ENCODE measurements at regions not wholly inside any gene's neighbourhood (a gene's known extent, or its start where the extent isn't known, plus 50 kb on each side); places are given as distances from the start of the nearest gene placed in this dataset.

DNA sequence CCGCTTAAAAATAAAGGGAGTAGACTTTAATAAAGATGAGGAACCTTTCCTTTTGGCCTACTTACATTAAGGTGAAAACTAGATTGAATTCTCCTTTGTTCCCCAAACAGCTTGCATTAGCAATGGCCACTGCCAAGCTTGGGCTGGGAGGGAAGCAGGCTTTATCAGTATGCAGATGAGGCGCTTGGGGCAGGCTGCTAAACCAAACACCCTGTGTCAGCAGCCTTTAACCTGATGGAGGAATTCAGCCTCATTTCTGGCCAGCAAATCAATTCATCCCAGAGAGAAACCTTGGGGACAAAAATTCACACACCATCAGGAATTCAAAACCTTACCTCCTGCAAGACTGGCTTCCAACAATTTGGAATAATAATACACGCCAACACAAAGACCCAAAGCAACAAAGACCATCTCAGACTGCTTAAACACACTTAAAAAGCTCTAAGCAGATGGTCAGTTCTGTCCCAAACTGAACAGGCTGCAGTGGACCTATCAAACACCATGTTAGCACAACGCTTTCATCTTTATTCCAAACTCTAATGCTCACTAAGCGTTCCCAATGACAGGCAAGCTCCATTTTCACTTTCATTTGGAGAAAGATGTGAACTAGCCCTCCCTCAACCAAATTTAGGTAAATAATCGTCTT lies 255.1 kb upstream of the CMC1 start:
- TF ChIP-seq POLR2AphosphoS5 (IDR thresholded peaks at IDR 0.05) (no peak), RAD21 (conservative IDR thresholded peaks at IDR 0.05) (no peak), TAF1 (IDR thresholded peaks at IDR 0.05; ENCODE audit: low read depth) (no peak)
- TF ChIP-seq, protein P1, sequence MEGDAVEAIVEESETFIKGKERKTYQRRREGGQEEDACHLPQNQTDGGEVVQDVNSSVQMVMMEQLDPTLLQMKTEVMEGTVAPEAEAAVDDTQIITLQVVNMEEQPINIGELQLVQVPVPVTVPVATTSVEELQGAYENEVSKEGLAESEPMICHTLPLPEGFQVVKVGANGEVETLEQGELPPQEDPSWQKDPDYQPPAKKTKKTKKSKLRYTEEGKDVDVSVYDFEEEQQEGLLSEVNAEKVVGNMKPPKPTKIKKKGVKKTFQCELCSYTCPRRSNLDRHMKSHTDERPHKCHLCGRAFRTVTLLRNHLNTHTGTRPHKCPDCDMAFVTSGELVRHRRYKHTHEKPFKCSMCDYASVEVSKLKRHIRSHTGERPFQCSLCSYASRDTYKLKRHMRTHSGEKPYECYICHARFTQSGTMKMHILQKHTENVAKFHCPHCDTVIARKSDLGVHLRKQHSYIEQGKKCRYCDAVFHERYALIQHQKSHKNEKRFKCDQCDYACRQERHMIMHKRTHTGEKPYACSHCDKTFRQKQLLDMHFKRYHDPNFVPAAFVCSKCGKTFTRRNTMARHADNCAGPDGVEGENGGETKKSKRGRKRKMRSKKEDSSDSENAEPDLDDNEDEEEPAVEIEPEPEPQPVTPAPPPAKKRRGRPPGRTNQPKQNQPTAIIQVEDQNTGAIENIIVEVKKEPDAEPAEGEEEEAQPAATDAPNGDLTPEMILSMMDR (IDR thresholded peaks at IDR 0.05; ENCODE audit: poor library complexity, severe bottlenecking), result no peak
